BE2C (cell line): ENCODE measurements at regions not wholly inside any gene's neighbourhood (a gene's known extent, or its start where the extent isn't known, plus 50 kb on each side); places are given as distances from the start of the nearest gene placed in this dataset.
"Not testable (repeated sequence)": the region's sequence is repeated elsewhere in the genome, so short reads cannot be mapped to it uniquely, and the experiment has no call there.

Experiments
- DNase-seq: peaks from one replicate; pipeline ENCODE4 v3.0.0-alpha.2; 2020
- H3K27me3 ChIP-seq: fragments of 250-450 bp; sonication (Bioruptor Pico); 2 replicates; pipeline ENCODE4 v1.5.1; 2020; ENCODE audit warnings: mild to moderate bottlenecking
- H3K36me3 ChIP-seq: fragments of 250-450 bp; sonication (Bioruptor Pico); 2 replicates; pipeline ENCODE4 v1.5.1; 2020; ENCODE audit warnings: mild to moderate bottlenecking
- H3K4me1 ChIP-seq: fragments of 250-450 bp; sonication (Bioruptor Pico); 2 replicates; pipeline ENCODE4 v1.5.1; 2020
- H3K4me3 ChIP-seq: 2 replicates; pipeline ENCODE4 v1.5.1; 2011; ENCODE audit warnings: low read depth, low read length
- H3K9me3 ChIP-seq: fragments of 250-450 bp; sonication (Bioruptor Pico); 2 replicates; pipeline ENCODE4 v1.5.1; 2020
- CTCF ChIP-seq: IDR thresholded peaks from 2 replicates; pipeline ENCODE4 v1.5.1; 2012; ENCODE audit warnings: mild to moderate bottlenecking, low read depth, low read length

- no peaks in the 10 kb centered on the region for H3K9me3 ChIP-seq
- DNase-seq, result no peak
- TF ChIP-seq CTCF, result no peak
- no peaks in the 10 kb centered on the region for H3K27me3 ChIP-seq
- no peaks in the 10 kb centered on the region for H3K36me3 ChIP-seq
- H3K4me3 ChIP-seq, result no peak overlapping the region
- H3K4me1 ChIP-seq, result no peaks in the 10 kb centered on the region
Observed at GRCh38 chrX:114272096-114272686, 311.7 kb upstream of the HTR2C start.

GRCh38 chrX:114270371-114270770 lies 313.5 kb upstream of the HTR2C start:
- H3K27me3 ChIP-seq, H3K9me3 ChIP-seq, H3K4me1 ChIP-seq: not testable (repeated sequence)

GRCh38 chrX:114268643-114269042 lies 315.2 kb upstream of the HTR2C start:
- Histone ChIP-seq H3K4me3 (no peak overlapping the region), H3K4me1 (no peaks in the 10 kb centered on the region), H3K9me3 (no peaks in the 10 kb centered on the region), H3K36me3 (no peaks in the 10 kb centered on the region), H3K27me3 (no peaks in the 10 kb centered on the region)
- no peak for DNase-seq
- TF ChIP-seq CTCF, result no peak

More at GRCh38 chrX:114270371-114270770, 313.5 kb upstream of the HTR2C start:
- not testable (repeated sequence) for DNase-seq, H3K36me3 ChIP-seq, H3K4me3 ChIP-seq

- no peaks in the 10 kb centered on the region for H3K27me3 ChIP-seq
- no peak for TF ChIP-seq CTCF
- no peaks in the 10 kb centered on the region for H3K9me3 ChIP-seq
- no peak overlapping the region for H3K4me3 ChIP-seq
- no peak for DNase-seq
- no peaks in the 10 kb centered on the region for H3K36me3 ChIP-seq
- H3K4me1 ChIP-seq, result no peaks in the 10 kb centered on the region
Observed at GRCh38 chrX:114267142-114267541, 316.7 kb upstream of the HTR2C start.

GRCh38 chrX:114252186-114252585 lies 331.7 kb upstream of the HTR2C start:
- DNase-seq, result no peak

GRCh38 chrX:114251575-114251974 lies 332.3 kb upstream of the HTR2C start:
- Histone ChIP-seq H3K9me3 (no peaks in the 10 kb centered on the region), H3K4me1 (no peaks in the 10 kb centered on the region), H3K36me3 (no peaks in the 10 kb centered on the region), H3K4me3 (no peak overlapping the region), H3K27me3 (no peaks in the 10 kb centered on the region)
- no peak for DNase-seq
- TF ChIP-seq CTCF, result no peak

More at GRCh38 chrX:114252186-114252585, 331.7 kb upstream of the HTR2C start:
- no peaks in the 10 kb centered on the region for H3K36me3 ChIP-seq
- no peaks in the 10 kb centered on the region for H3K9me3 ChIP-seq
- no peak overlapping the region for H3K4me3 ChIP-seq
- TF ChIP-seq CTCF, result no peak
- H3K4me1 ChIP-seq, result no peaks in the 10 kb centered on the region
- H3K27me3 ChIP-seq, result no peaks in the 10 kb centered on the region

GRCh38 chrX:114221445-114221844 lies 362.4 kb upstream of the HTR2C start:
- no peaks in the 10 kb centered on the region for H3K27me3 ChIP-seq
- H3K36me3 ChIP-seq, result no peaks in the 10 kb centered on the region
- no peaks in the 10 kb centered on the region for H3K9me3 ChIP-seq
- no peak overlapping the region for H3K4me3 ChIP-seq
- DNase-seq, result no peak
- no peaks in the 10 kb centered on the region for H3K4me1 ChIP-seq
- no peak for TF ChIP-seq CTCF
